Testis (tissue), 2 donors: ENCODE measurements at regions not wholly inside any gene's neighbourhood (a gene's known extent, or its start where the extent isn't known, plus 50 kb on each side); places are given as distances from the start of the nearest gene placed in this dataset.

Source experiments
- DNase-seq: peaks from one replicate; pipeline ENCODE4 v3.0.0-alpha.2; 2019
- H3K27ac ChIP-seq, 2 donors: fragments of 200-600 bp; sonication (generic); one replicate each; pipeline ENCODE4 v1.5.1; 2019
- H3K27me3 ChIP-seq: fragments of 200-600 bp; sonication (generic); one replicate; pipeline ENCODE4 v1.5.1; 2019
- H3K36me3 ChIP-seq: fragments of 200-600 bp; sonication (generic); one replicate; pipeline ENCODE4 v1.5.1; 2017; ENCODE audit warnings: low read depth; ENCODE audit errors: missing control alignments
- H3K4me1 ChIP-seq: fragments of 200-600 bp; sonication (generic); one replicate; pipeline ENCODE4 v1.5.1; 2019
- H3K4me3 ChIP-seq, 2 donors: fragments of 200-600 bp; sonication (generic); one replicate each; pipeline ENCODE4 v1.5.1; 2017 to 2019
- H3K9me3 ChIP-seq: fragments of 200-600 bp; sonication (generic); one replicate; pipeline ENCODE4 v1.5.1; 2017
- CTCF ChIP-seq, 3 experiments: fragments of 450-650 bp in 2 of 3; fragments of 200-600 bp in 1 of 3; sonication (generic) in 1 of 3; IDR thresholded peaks; one replicate each; pipeline ENCODE4 v1.5.1; 2016 to 2019; ENCODE audit warnings: antibody characterized with exemption in 3 of 3, mild to moderate bottlenecking in 2 of 3, moderate library complexity in 1 of 3
- POLR2A ChIP-seq: fragments of 450-650 bp; IDR thresholded peaks from one replicate; pipeline ENCODE4 v1.6.1; 2017; ENCODE audit warnings: antibody characterized with exemption, mild to moderate bottlenecking, moderate library complexity
- WGBS, 2 donors: methylation state at CpG; one replicate each; pipeline ENCODE4 v1.1.5; 2018; 5-methylcytosine and 5-hydroxymethylcytosine counted together
- intact Hi-C: fragments of 100-400 bp; cut with DNase I; formaldehyde crosslinking; loops from one replicate; pipeline ENCODE4 v1.15.1; 2023; ENCODE audit warnings: low total_unique reads

GRCh38 chr4:128513664-128514484 lies 226.3 kb upstream of the PGRMC2 start:
- Histone ChIP-seq H3K4me1 (peaks cover 7% of the 10 kb centered on the region), H3K27me3 (no peaks in the 10 kb centered on the region), H3K9me3 (no peaks in the 10 kb centered on the region), H3K4me3 (no peak overlapping the region), H3K27ac (no peak overlapping the region), H3K36me3 (no peaks in the 10 kb centered on the region)
- WGBS, 2 donors: 87 to 89% methylated on average over 3 of the region's 3 CpGs
- no peak for DNase-seq
- TF ChIP-seq CTCF (IDR thresholded peaks at IDR 0.05) (no peak), POLR2A (no peak)
- intact Hi-C loops: no loop called here

GRCh38 chr4:128512767-128513322 lies 225.2 kb upstream of the PGRMC2 start:
- intact Hi-C loops: no loop called here
- Histone ChIP-seq H3K27me3 (no peaks in the 10 kb centered on the region), H3K9me3 (no peaks in the 10 kb centered on the region), H3K4me3 (no peak overlapping the region), H3K4me1 (peaks cover 6% of the 10 kb centered on the region), H3K27ac (no peak overlapping the region), H3K36me3 (no peaks in the 10 kb centered on the region)
- TF ChIP-seq CTCF (IDR thresholded peaks at IDR 0.05) (no peak), POLR2A (no peak)
- no peak for DNase-seq

DNA sequence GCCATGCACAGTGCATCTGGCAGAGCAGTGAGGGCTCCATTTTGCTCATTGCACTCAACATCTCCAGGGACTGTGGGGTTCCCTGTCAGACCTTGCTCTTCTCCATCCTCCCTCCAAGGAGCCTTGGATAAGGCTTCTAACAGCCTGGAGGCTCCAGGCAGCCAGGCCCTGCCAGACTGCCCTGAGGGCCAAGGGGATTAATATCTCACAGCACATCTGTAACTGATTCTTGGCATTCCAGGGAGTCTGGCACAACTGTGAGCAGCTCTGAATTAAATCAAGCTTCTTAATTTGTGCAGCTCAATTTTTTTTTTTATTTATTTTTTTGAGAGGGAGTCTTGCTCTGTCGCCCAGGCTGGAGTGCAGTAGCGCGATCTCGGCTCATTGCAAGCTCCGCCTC lies 224.5 kb upstream of the PGRMC2 start:
- intact Hi-C loops: no loop called here
- TF ChIP-seq CTCF (IDR thresholded peaks at IDR 0.05): no peak
- no peak for TF ChIP-seq POLR2A
- no peaks in the 10 kb centered on the region for H3K9me3 ChIP-seq
- H3K27me3 ChIP-seq: no peaks in the 10 kb centered on the region
- no peak for DNase-seq
- no peaks in the 10 kb centered on the region for H3K36me3 ChIP-seq
- H3K4me1 ChIP-seq: peaks cover under 1% of the 10 kb centered on the region
- no peak overlapping the region for H3K27ac ChIP-seq
- 68 to 74% methylated on average over 5 of the region's 5 CpGs for WGBS, 2 donors
- no peak overlapping the region for H3K4me3 ChIP-seq

DNA sequence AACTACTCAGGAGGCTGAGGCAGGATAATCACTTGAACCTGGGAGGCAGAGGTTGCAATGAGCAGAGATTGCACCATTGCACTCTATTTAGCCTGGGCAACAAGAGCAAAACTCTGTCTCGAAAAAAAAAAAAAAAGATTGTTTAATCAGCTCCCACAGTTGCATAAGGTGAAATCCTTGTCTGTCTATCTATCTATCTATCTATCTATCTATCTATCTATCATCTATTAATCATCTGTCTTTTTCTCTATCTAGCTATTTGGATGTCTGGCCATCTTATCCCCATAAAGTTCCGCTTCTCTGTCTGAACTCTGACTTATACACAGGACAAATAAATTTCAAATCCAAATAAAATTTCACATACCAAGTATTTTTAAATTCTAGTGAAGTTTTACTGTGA lies 223.2 kb upstream of the PGRMC2 start:
- intact Hi-C loops: no loop called here
- H3K27ac ChIP-seq: no peak overlapping the region
- no peaks in the 10 kb centered on the region for H3K4me1 ChIP-seq
- DNase-seq: no peak
- no peaks in the 10 kb centered on the region for H3K36me3 ChIP-seq
- 76 to 83% methylated on average over 2 of the region's 2 CpGs for WGBS, 2 donors
- H3K4me3 ChIP-seq: no peak overlapping the region
- TF ChIP-seq CTCF (IDR thresholded peaks at IDR 0.05) (no peak), POLR2A (no peak)
- H3K27me3 ChIP-seq: no peaks in the 10 kb centered on the region
- no peaks in the 10 kb centered on the region for H3K9me3 ChIP-seq
